ENCODE measurements at regions not wholly inside any gene's neighbourhood (a gene's known extent, or its start where the extent isn't known, plus 50 kb on each side); places are given as distances from the start of the nearest gene placed in this dataset.

DNA sequence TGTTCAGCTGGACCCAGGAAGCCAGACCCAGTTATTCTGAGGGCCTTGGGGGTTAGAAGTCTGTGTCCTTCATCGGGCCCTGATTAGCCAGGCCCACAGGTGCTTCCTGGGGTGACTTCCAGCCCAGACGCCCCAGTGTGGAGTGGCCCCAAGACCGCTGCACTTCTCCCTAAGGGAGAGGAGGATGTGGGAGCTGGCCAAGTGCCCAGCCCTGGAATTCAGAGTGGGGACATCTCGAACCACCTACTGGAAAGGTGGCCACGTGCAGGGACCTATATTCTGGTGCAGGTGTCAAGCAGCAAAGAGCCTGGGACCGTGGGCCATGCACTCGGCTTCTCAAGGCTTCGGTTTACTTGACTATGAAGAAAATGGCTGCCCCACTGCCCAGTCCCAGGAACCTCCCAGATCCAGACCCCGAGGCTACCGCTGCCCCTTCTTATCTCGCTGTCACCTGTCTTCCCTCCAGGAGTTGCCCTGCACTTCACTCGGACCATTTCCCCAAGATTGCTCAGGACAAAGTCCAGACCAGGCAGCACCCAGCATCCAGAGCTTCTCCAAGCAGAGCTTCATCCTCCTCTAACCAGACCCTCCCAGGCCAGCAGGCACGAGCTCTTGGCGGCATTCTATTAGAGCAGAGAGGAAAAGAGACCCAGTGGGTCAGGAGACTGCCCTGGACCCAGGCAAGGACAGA, 142.8 kb upstream of the ID2 start:
- H3K9me3 ChIP-seq (ENCODE audit: low read depth, low read length, poor library complexity, severe bottlenecking) = no peaks in the 10 kb centered on the region
- BruUV-seq (replicated peaks) = no TSS peak
- CTCF ChIA-PET = no interaction called here
- no peaks in the 10 kb centered on the region for H3K36me3 ChIP-seq (ENCODE audit: insufficient read depth, low read length, poor library complexity, severe bottlenecking)
- no peaks in the 10 kb centered on the region for H3K27me3 ChIP-seq (replicated peaks; ENCODE audit: insufficient read depth, low read depth, low read length, poor library complexity)
- DNase-seq (ENCODE audit: low spot score) = no peak
- H3K27ac ChIP-seq (ENCODE audit: low read depth, low read length, poor library complexity, severe bottlenecking) = no peak overlapping the region
- no peak for TF ChIP-seq EZH2 (IDR thresholded peaks at IDR 0.05; ENCODE audit: borderline replicate concordance, low read depth, low read length, poor library complexity, severe bottlenecking)
- TF ChIP-seq, protein P1, sequence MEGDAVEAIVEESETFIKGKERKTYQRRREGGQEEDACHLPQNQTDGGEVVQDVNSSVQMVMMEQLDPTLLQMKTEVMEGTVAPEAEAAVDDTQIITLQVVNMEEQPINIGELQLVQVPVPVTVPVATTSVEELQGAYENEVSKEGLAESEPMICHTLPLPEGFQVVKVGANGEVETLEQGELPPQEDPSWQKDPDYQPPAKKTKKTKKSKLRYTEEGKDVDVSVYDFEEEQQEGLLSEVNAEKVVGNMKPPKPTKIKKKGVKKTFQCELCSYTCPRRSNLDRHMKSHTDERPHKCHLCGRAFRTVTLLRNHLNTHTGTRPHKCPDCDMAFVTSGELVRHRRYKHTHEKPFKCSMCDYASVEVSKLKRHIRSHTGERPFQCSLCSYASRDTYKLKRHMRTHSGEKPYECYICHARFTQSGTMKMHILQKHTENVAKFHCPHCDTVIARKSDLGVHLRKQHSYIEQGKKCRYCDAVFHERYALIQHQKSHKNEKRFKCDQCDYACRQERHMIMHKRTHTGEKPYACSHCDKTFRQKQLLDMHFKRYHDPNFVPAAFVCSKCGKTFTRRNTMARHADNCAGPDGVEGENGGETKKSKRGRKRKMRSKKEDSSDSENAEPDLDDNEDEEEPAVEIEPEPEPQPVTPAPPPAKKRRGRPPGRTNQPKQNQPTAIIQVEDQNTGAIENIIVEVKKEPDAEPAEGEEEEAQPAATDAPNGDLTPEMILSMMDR (conservative IDR thresholded peaks at IDR 0.05; ENCODE audit: low read depth, low read length) = no peak
- H3K4me3 ChIP-seq (ENCODE audit: low read depth, low read length, poor library complexity, severe bottlenecking) = no peak overlapping the region
- intact Hi-C loops (cut with micrococcal nuclease; ENCODE audit: unreplicated experiment) = no loop called here
- POLR2A ChIA-PET (ENCODE audit: low non-redundant PET) = no interaction called here
- peaks cover 4% of the 10 kb centered on the region for H3K4me1 ChIP-seq (ENCODE audit: insufficient read depth, low read length, poor library complexity, severe bottlenecking)

DNA sequence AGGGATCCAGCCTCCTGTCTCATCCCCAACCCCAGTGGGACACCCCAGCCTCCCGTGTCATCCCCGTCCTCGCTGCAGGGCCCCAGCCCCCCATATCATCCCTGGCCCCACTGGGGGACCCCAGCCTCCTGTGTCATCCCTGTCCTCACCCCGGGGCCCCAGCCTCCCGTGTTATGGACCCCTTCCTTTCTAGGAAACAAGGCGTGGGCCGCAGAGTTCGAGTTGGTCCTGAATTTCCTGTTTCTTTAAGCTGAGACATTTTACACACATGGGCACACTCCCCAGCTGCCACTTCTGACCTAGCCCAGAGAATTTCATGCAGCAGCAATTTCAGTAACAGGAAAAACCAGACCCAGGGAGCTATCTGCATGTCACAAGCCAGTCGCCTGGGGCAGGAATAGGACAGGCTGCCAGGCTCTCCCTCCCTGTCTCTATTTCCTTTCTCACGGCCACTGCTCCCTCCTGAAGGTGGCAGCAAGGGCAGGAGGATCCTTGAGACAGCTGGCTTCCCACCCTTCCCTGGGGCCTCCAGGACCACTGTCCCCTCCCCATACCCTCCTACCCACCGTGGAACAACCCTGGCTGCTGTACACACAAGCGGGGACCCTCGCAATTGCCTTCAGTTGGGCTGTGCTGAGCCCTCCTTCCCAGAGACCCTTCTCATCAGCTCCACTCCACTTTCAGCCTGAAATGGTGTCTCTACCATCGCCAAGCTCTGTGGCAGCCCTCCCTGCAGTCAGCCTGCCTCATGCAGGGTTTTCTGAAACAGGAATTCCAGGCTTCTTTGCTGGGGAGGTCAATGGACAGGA, 141.9 kb upstream of the ID2 start:
- ChIA-PET POLR2A (ENCODE audit: low non-redundant PET) (no interaction called here), CTCF (no interaction called here)
- DNase-seq (ENCODE audit: low spot score) = no peak
- no peaks in the 10 kb centered on the region for H3K27me3 ChIP-seq (replicated peaks; ENCODE audit: insufficient read depth, low read depth, low read length, poor library complexity)
- BruUV-seq (replicated peaks) = no TSS peak
- H3K4me3 ChIP-seq (ENCODE audit: low read depth, low read length, poor library complexity, severe bottlenecking) = no peak overlapping the region
- peaks cover 4% of the 10 kb centered on the region for H3K4me1 ChIP-seq (ENCODE audit: insufficient read depth, low read length, poor library complexity, severe bottlenecking)
- H3K36me3 ChIP-seq (ENCODE audit: insufficient read depth, low read length, poor library complexity, severe bottlenecking) = no peaks in the 10 kb centered on the region
- TF ChIP-seq, protein P1 (conservative IDR thresholded peaks at IDR 0.05; ENCODE audit: low read depth, low read length) = no peak
- TF ChIP-seq EZH2 (IDR thresholded peaks at IDR 0.05; ENCODE audit: borderline replicate concordance, low read depth, low read length, poor library complexity, severe bottlenecking) = no peak
- no peak overlapping the region for H3K27ac ChIP-seq (ENCODE audit: low read depth, low read length, poor library complexity, severe bottlenecking)
- H3K9me3 ChIP-seq (ENCODE audit: low read depth, low read length, poor library complexity, severe bottlenecking) = no peaks in the 10 kb centered on the region
- intact Hi-C loops (cut with micrococcal nuclease; ENCODE audit: unreplicated experiment) = no loop called here

DNA sequence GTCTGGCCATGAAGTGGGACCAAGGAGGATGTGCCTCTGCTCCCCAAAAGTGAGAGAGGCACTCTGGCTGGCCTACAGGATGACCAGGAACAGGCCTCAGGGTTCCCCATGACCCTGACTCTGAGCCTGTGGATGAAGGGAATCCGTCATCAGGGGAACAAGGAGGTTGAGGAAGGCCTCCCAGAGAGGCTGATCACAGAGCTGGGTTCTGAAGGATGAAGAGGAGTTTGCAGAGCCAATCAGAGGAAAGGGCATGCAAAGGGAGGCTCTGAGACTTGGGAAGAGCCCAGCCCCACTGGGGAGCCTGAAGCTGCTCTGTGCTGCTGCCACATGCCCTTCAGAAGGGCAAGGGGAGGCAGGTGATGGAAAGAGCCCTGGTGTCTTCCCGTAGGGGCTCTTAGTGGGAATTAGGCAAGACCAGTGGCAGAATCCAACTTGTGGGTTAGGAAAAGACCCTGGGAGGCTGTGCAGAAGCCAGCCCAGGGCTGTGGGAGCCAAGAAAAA, 141.3 kb upstream of the ID2 start:
- H3K4me3 ChIP-seq (ENCODE audit: low read depth, low read length, poor library complexity, severe bottlenecking) = no peak overlapping the region
- ChIA-PET CTCF (no interaction called here), POLR2A (ENCODE audit: low non-redundant PET) (no interaction called here)
- no peak for DNase-seq (ENCODE audit: low spot score)
- H3K36me3 ChIP-seq (ENCODE audit: insufficient read depth, low read length, poor library complexity, severe bottlenecking) = no peaks in the 10 kb centered on the region
- intact Hi-C loops (cut with micrococcal nuclease; ENCODE audit: unreplicated experiment) = no loop called here
- H3K4me1 ChIP-seq (ENCODE audit: insufficient read depth, low read length, poor library complexity, severe bottlenecking) = peaks cover 4% of the 10 kb centered on the region
- no peak for TF ChIP-seq EZH2 (IDR thresholded peaks at IDR 0.05; ENCODE audit: borderline replicate concordance, low read depth, low read length, poor library complexity, severe bottlenecking)
- TF ChIP-seq, protein P1 (conservative IDR thresholded peaks at IDR 0.05; ENCODE audit: low read depth, low read length) = no peak
- BruUV-seq (replicated peaks) = no TSS peak
- no peaks in the 10 kb centered on the region for H3K9me3 ChIP-seq (ENCODE audit: low read depth, low read length, poor library complexity, severe bottlenecking)
- no peaks in the 10 kb centered on the region for H3K27me3 ChIP-seq (replicated peaks; ENCODE audit: insufficient read depth, low read depth, low read length, poor library complexity)
- no peak overlapping the region for H3K27ac ChIP-seq (ENCODE audit: low read depth, low read length, poor library complexity, severe bottlenecking)
